ENCODE measurements at regions not wholly inside any gene's neighbourhood (a gene's known extent, or its start where the extent isn't known, plus 50 kb on each side); places are given as distances from the start of the nearest gene placed in this dataset.

GRCh38 chr18:25735459-25735858 lies 355.0 kb downstream of the SS18 start:
- no peak for TF ChIP-seq EZH2 (IDR thresholded peaks at IDR 0.05)
- TF ChIP-seq POLR2AphosphoS5 (IDR thresholded peaks at IDR 0.05; ENCODE audit: borderline replicate concordance, low read depth, low read length): no peak

Measured in SK-N-MC (cell line).